HPDE6-E6E7 (cell line): ENCODE measurements at regions not wholly inside any gene's neighbourhood (a gene's known extent, or its start where the extent isn't known, plus 50 kb on each side); places are given as distances from the start of the nearest gene placed in this dataset.

Experiments
- DNase-seq: peaks from one replicate; pipeline ENCODE4 v3.0.0; 2011; ENCODE audit warnings: missing footprints; ENCODE audit errors: extremely low spot score

GRCh38 chrX:30950391-30950790 is 61.3 kb upstream of the TAB3 start:
- DNase-seq: no peak

- DNase-seq: no peak
These were observed 60.5 kb upstream of the TAB3 start for GRCh38 chrX:30949554-30949953.

GRCh38 chrX:30948626-30949025 is 59.6 kb upstream of the TAB3 start:
- no peak for DNase-seq

- no peak for DNase-seq
These were observed 59.0 kb upstream of the TAB3 start for GRCh38 chrX:30948051-30948450.

- no peak for DNase-seq
These were observed 54.9 kb upstream of the TAB3 start for GRCh38 chrX:30943984-30944383.

- no peak for DNase-seq
These were observed 52.8 kb upstream of the TAB3 start for GRCh38 chrX:30941898-30942297.

GRCh38 chrX:30939928-30940327 is 50.9 kb upstream of the TAB3 start:
- no peak for DNase-seq
